ENCODE measurements at regions not wholly inside any gene's neighbourhood (a gene's known extent, or its start where the extent isn't known, plus 50 kb on each side); places are given as distances from the start of the nearest gene placed in this dataset.

- H3K9me2 ChIP-seq (ENCODE audit: insufficient read depth): no peaks in the 10 kb centered on the region
- DNase-seq (ENCODE audit: low read depth, low spot score) (no peak), ATAC-seq (no peak)
- H3K4me1 ChIP-seq (ENCODE audit: control insufficient read depth in 1 of 2, insufficient read depth in 2 of 2, low read length in 2 of 2): no peaks in the 10 kb centered on the region
- RAD21 ChIA-PET (ENCODE audit: low non-redundant PET in 1 of 2, low total read pairs in 2 of 2, uncharacterized antibody in 2 of 2, unreplicated experiment in 2 of 2): no interaction called here
- no peak overlapping the region for H3K27ac ChIP-seq (ENCODE audit: low read depth, low read length)
- H3K27me3 ChIP-seq (ENCODE audit: insufficient read depth, low read length): no peaks in the 10 kb centered on the region
- POLR2A ChIA-PET: no interaction called here
- intact Hi-C loops (cut with micrococcal nuclease): no loop called here
- H3K9me3 ChIP-seq (ENCODE audit: control insufficient read depth in 1 of 2, insufficient read depth in 1 of 2, low read depth in 1 of 2, low read length in 2 of 2): no peaks in the 10 kb centered on the region
- TF ChIP-seq CEBPB (IDR thresholded peaks at IDR 0.05; ENCODE audit: low read depth) (no peak), EZH2 (IDR thresholded peaks at IDR 0.05) (no peak), ZFX (IDR thresholded peaks at IDR 0.05) (no peak), POLR2AphosphoS5 (IDR thresholded peaks at IDR 0.05; ENCODE audit: low read depth, low read length) (no peak), SRF (IDR thresholded peaks at IDR 0.05; ENCODE audit: low read depth) (no peak), EZH2phosphoT487 (IDR thresholded peaks at IDR 0.05; ENCODE audit: borderline replicate concordance) (no peak), POLR2A (IDR thresholded peaks at IDR 0.05; ENCODE audit: borderline replicate concordance, extremely low read depth, insufficient read depth, insufficient read length) (no peak), EGR1 (IDR thresholded peaks at IDR 0.05; ENCODE audit: low read depth) (no peak), ZBTB33 (IDR thresholded peaks at IDR 0.05; ENCODE audit: extremely low read depth, insufficient replicate concordance, low read length) (no peak), REST (IDR thresholded peaks at IDR 0.05; ENCODE audit: low read depth) (no peak), CBX3 (IDR thresholded peaks at IDR 0.05; ENCODE audit: low read depth) (no peak), FOSL1 (IDR thresholded peaks at IDR 0.05; ENCODE audit: low read depth) (no peak), CTCF (IDR thresholded peaks at IDR 0.05 in 2 of 3, conservative IDR thresholded peaks at IDR 0.05 in 1 of 3; ENCODE audit: borderline replicate concordance in 1 of 3, insufficient read depth in 1 of 3, low read depth in 2 of 3, low read length in 2 of 3) (no peak), MAX (IDR thresholded peaks at IDR 0.05) (no peak), ZNF274 (IDR thresholded peaks at IDR 0.05; ENCODE audit: low read depth, low read length) (no peak), RAD21 (IDR thresholded peaks at IDR 0.05; ENCODE audit: low read depth) (no peak)
- no peak overlapping the region for H3K4me2 ChIP-seq (ENCODE audit: low read length)
- H4K20me1 ChIP-seq (ENCODE audit: insufficient read depth): no peaks in the 10 kb centered on the region
- CTCF ChIA-PET: no interaction called here
- no peak overlapping the region for H2AFZ ChIP-seq (ENCODE audit: low read depth, low read length, poor library complexity, severe bottlenecking)
- no peak overlapping the region for H3K9ac ChIP-seq (ENCODE audit: low read length)
- no peaks in the 10 kb centered on the region for H3K79me2 ChIP-seq (ENCODE audit: insufficient read depth, low read length)
- no peak overlapping the region for H3K4me3 ChIP-seq (replicated peaks in 1 of 2; ENCODE audit: low read depth in 1 of 2, low read length in 2 of 2)
- no TSS peak for BruUV-seq (replicated peaks)
- H3K36me3 ChIP-seq (ENCODE audit: control insufficient read depth in 1 of 2, insufficient read depth in 2 of 2, low read length in 2 of 2): no peaks in the 10 kb centered on the region
Observed at GRCh38 chr11:105399511-105399910, 210.4 kb upstream of the GRIA4 start.

Measured in HCT116 (cell line).